ENCODE measurements at regions not wholly inside any gene's neighbourhood (a gene's known extent, or its start where the extent isn't known, plus 50 kb on each side); places are given as distances from the start of the nearest gene placed in this dataset.
"Not testable (repeated sequence)": the region's sequence is repeated elsewhere in the genome, so short reads cannot be mapped to it uniquely, and the experiment has no call there.

GRCh38 chr22:27598792-27599191 lies 202.8 kb downstream of the MN1 start:
- DNase-seq = no peak

GRCh38 chr22:27601195-27601594 lies 200.4 kb downstream of the MN1 start:
- no peak for DNase-seq

- DNase-seq = no peak
These were observed 199.2 kb downstream of the MN1 start for GRCh38 chr22:27602390-27602789.

GRCh38 chr22:27603111-27603799 lies 198.3 kb downstream of the MN1 start:
- DNase-seq = no peak

- DNase-seq = no peak
These were observed 197.8 kb downstream of the MN1 start for GRCh38 chr22:27603800-27604144.

GRCh38 chr22:27605390-27605789 lies 196.2 kb downstream of the MN1 start:
- no peak for DNase-seq

GRCh38 chr22:27607750-27608149 lies 193.8 kb downstream of the MN1 start:
- DNase-seq = not testable (repeated sequence)

- DNase-seq = no peak
These were observed 192.1 kb downstream of the MN1 start for GRCh38 chr22:27609451-27609888.

GRCh38 chr22:27610164-27610563 lies 191.4 kb downstream of the MN1 start:
- DNase-seq = not testable (repeated sequence)

GRCh38 chr22:27610863-27611786 lies 190.4 kb downstream of the MN1 start:
- DNase-seq = no peak

GRCh38 chr22:27612115-27612514 lies 189.4 kb downstream of the MN1 start:
- no peak for DNase-seq

GRCh38 chr22:27613099-27614005 lies 188.2 kb downstream of the MN1 start:
- DNase-seq = no peak

- no peak for DNase-seq
These were observed 187.4 kb downstream of the MN1 start for GRCh38 chr22:27614006-27614649.

GRCh38 chr22:27614650-27615007 lies 186.9 kb downstream of the MN1 start:
- DNase-seq = no peak

- DNase-seq = no peak
These were observed 186.1 kb downstream of the MN1 start for GRCh38 chr22:27615408-27615807.

GRCh38 chr22:27616033-27616432 lies 185.5 kb downstream of the MN1 start:
- no peak for DNase-seq

- DNase-seq = no peak
These were observed 184.2 kb downstream of the MN1 start for GRCh38 chr22:27617214-27617881.

GRCh38 chr22:27620367-27621154 lies 181.0 kb downstream of the MN1 start:
- no peak for DNase-seq

GRCh38 chr22:27621486-27622070 lies 180.0 kb downstream of the MN1 start:
- no peak for DNase-seq

- DNase-seq = no peak
These were observed 177.5 kb downstream of the MN1 start for GRCh38 chr22:27624042-27624441.
